H1 (cell line): ENCODE measurements at regions not wholly inside any gene's neighbourhood (a gene's known extent, or its start where the extent isn't known, plus 50 kb on each side); places are given as distances from the start of the nearest gene placed in this dataset.

Experiments used
- CTCF ChIA-PET: fragments of 300-600 bp; sonication (Branson Sonifier 250); formaldehyde crosslinking; loops from one replicate; lab custom pipeline; 2021; ENCODE audit not compliant: partially characterized antibody; lab: Charles Lee
- POLR2A ChIA-PET: fragments of 300-600 bp; sonication (Branson Sonifier 250); formaldehyde crosslinking; loops from one replicate; lab custom pipeline; 2021; ENCODE audit warnings: inconsistent platforms; ENCODE audit not compliant: partially characterized antibody; lab: Charles Lee
- DNase-seq, 2 experiments: peaks; one replicate each; pipeline versions ENCODE4 v3.0.0 to v3.0.0-alpha.2; 2010 to 2022; ENCODE audit warnings: low spot score in 2 of 2, low read depth in 1 of 2, mixed read lengths in 1 of 2
- FAIRE-seq: peaks from 2 replicates; lab custom pipeline; 2011; peaks lifted over from hg19 to GRCh38; lab: Jason Lieb, UNC
- H2AFZ ChIP-seq: 2 replicates; pipeline ENCODE4 v1.8.1; 2012; ENCODE audit warnings: low read length, inconsistent platforms
- H2AK5ac ChIP-seq: 2 replicates; pipeline ENCODE4 v1.6.1; 2013; ENCODE audit warnings: low read depth, low read length
- H2BK120ac ChIP-seq: replicated peaks from 2 replicates; pipeline ENCODE3; 2013; ENCODE audit warnings: low read depth, low read length, inconsistent platforms
- H2BK12ac ChIP-seq: 2 replicates; pipeline ENCODE4 v1.6.1; 2013; ENCODE audit warnings: low read depth, low read length
- H2BK15ac ChIP-seq: 2 replicates; pipeline ENCODE4 v1.6.1; 2013; ENCODE audit warnings: low read length
- H2BK20ac ChIP-seq: 2 replicates; pipeline ENCODE4 v1.6.1; 2013; ENCODE audit warnings: low read length
- H2BK5ac ChIP-seq: 2 replicates; pipeline ENCODE4 v1.6.1; 2013; ENCODE audit warnings: low read depth, low read length
- H3K14ac ChIP-seq: 2 replicates; pipeline ENCODE4 v1.6.1; 2013; ENCODE audit warnings: inconsistent platforms; ENCODE audit not compliant: insufficient read length
- H3K18ac ChIP-seq: 2 replicates; pipeline ENCODE4 v1.6.1; 2013; ENCODE audit warnings: low read length; ENCODE audit errors: extremely low read depth
- H3K23ac ChIP-seq: 2 replicates; pipeline ENCODE4 v1.6.1; 2013; ENCODE audit warnings: inconsistent platforms; ENCODE audit not compliant: insufficient read length
- H3K23me2 ChIP-seq: 2 replicates; pipeline ENCODE4 v1.6.1; 2013; ENCODE audit warnings: low read depth, low read length
- H3K27ac ChIP-seq: 2 replicates; pipeline ENCODE4 v1.6.1; 2011; ENCODE audit warnings: low read depth, low read length, inconsistent platforms
- H3K27me3 ChIP-seq, 4 experiments: replicated peaks in 1 of 4; 1 replicate in 1 of 4; 2 replicates in 3 of 4; pipeline versions ENCODE4 v1.6.1 to v1.8.1; 2011 to 2013; ENCODE audit warnings: low read length in 3 of 4, mild to moderate bottlenecking in 3 of 4, inconsistent platforms in 2 of 4, mixed read lengths in 2 of 4, moderate library complexity in 1 of 4; ENCODE audit not compliant: control insufficient read depth in 3 of 4, insufficient read depth in 3 of 4; ENCODE audit errors: extremely low read depth in 1 of 4
- H3K36me3 ChIP-seq, 4 experiments: 2 replicates each; pipeline versions ENCODE4 v1.6.1 to v1.8.1; 2011 to 2013; ENCODE audit warnings: mild to moderate bottlenecking in 4 of 4, low read length in 3 of 4, moderate library complexity in 2 of 4, control low read depth in 1 of 4, inconsistent platforms in 1 of 4; ENCODE audit not compliant: insufficient read depth in 4 of 4, control insufficient read depth in 2 of 4
- H3K4ac ChIP-seq: replicated peaks from 2 replicates; pipeline ENCODE3; 2013; ENCODE audit warnings: low read length, low read depth, mixed read lengths, inconsistent platforms; ENCODE audit not compliant: insufficient read length
- H3K4me1 ChIP-seq, 4 experiments: replicated peaks in 1 of 4; 1 replicate in 1 of 4; 2 replicates in 3 of 4; pipeline versions ENCODE4 v1.6.1 to v1.8.1; 2011 to 2013; ENCODE audit warnings: low read length in 3 of 4, inconsistent platforms in 2 of 4, mixed read lengths in 1 of 4; ENCODE audit not compliant: insufficient read depth in 4 of 4, control insufficient read depth in 3 of 4
- H3K4me2 ChIP-seq, 2 experiments: 2 replicates each; pipeline versions ENCODE4 v1.6.1 to v1.8.1; 2011 to 2013; ENCODE audit warnings: low read depth in 2 of 2, low read length in 2 of 2, control low read depth in 1 of 2, inconsistent platforms in 1 of 2, mild to moderate bottlenecking in 1 of 2; ENCODE audit not compliant: insufficient read depth in 1 of 2
- H3K4me3 ChIP-seq, 4 experiments: fragments of 200-600, 300-600 bp in 1 of 4; sonication (generic), shearing (Covaris generic), sonication (Bioruptor Twin) in 1 of 4; 2 replicates each; pipeline versions ENCODE4 v1.5.1 to v1.8.1; 2011 to 2016; ENCODE audit warnings: low read length in 4 of 4, low read depth in 3 of 4, control low read depth in 2 of 4, inconsistent platforms in 2 of 4, mild to moderate bottlenecking in 2 of 4, mixed read lengths in 1 of 4, moderate library complexity in 1 of 4; ENCODE audit not compliant: insufficient read depth in 2 of 4; ENCODE audit errors: extremely low read depth in 1 of 4
- H3K56ac ChIP-seq: replicated peaks from 2 replicates; pipeline ENCODE3; 2013; ENCODE audit warnings: low read depth, mild to moderate bottlenecking, mixed read lengths, low read length, inconsistent platforms; ENCODE audit not compliant: insufficient read length
- H3K79me1 ChIP-seq: 2 replicates; pipeline ENCODE4 v1.6.1; 2013; ENCODE audit warnings: low read depth, low read length, control low read depth
- H3K79me2 ChIP-seq, 2 experiments: 2 replicates each; pipeline versions ENCODE4 v1.6.1 to v1.8.1; 2012 to 2013; ENCODE audit warnings: low read length in 2 of 2, mild to moderate bottlenecking in 2 of 2, inconsistent platforms in 1 of 2; ENCODE audit not compliant: insufficient read depth in 2 of 2, control insufficient read depth in 1 of 2
- H3K9ac ChIP-seq, 4 experiments: replicated peaks in 1 of 4; 1 replicate in 1 of 4; 2 replicates in 3 of 4; pipeline versions ENCODE4 v1.6.1 to v1.8.1; 2011 to 2013; ENCODE audit warnings: low read depth in 3 of 4, low read length in 3 of 4, control low read depth in 2 of 4, mild to moderate bottlenecking in 2 of 4, moderate library complexity in 2 of 4, inconsistent platforms in 1 of 4; ENCODE audit errors: extremely low read depth in 1 of 4
- H3K9me3 ChIP-seq, 2 experiments: 2 replicates each; pipeline versions ENCODE4 v1.6.1 to v1.8.1; 2012 to 2013; ENCODE audit warnings: mild to moderate bottlenecking in 2 of 2, moderate library complexity in 2 of 2, control low read depth in 1 of 2, inconsistent platforms in 1 of 2, low read depth in 1 of 2, low read length in 1 of 2, mixed read lengths in 1 of 2; ENCODE audit not compliant: insufficient read depth in 2 of 2
- H4K20me1 ChIP-seq, 2 experiments: replicated peaks in 1 of 2; 2 replicates each; pipeline versions ENCODE3 to v1.8.1; 2011 to 2013; ENCODE audit warnings: inconsistent platforms in 2 of 2, low read length in 2 of 2, mild to moderate bottlenecking in 1 of 2; ENCODE audit not compliant: insufficient read depth in 2 of 2, control insufficient read depth in 1 of 2
- H4K5ac ChIP-seq: 2 replicates; pipeline ENCODE4 v1.6.1; 2013; ENCODE audit warnings: low read length, low read depth, mixed read lengths, inconsistent platforms; ENCODE audit not compliant: insufficient read length
- H4K8ac ChIP-seq: 2 replicates; pipeline ENCODE4 v1.8.0; 2013; ENCODE audit warnings: mild to moderate bottlenecking, moderate library complexity, low read length, inconsistent platforms; ENCODE audit not compliant: insufficient read depth; ENCODE audit errors: extremely low read depth
- H4K91ac ChIP-seq: replicated peaks from 2 replicates; pipeline ENCODE3; 2013; ENCODE audit warnings: low read length, mixed read lengths, inconsistent platforms; ENCODE audit not compliant: insufficient read length
- BRCA1 ChIP-seq: IDR thresholded peaks from 2 replicates; pipeline ENCODE4 v1.6.1; 2012; ENCODE audit warnings: low read depth, low read length, improper control_type of control experiment
- GABPA ChIP-seq: IDR thresholded peaks from 2 replicates; pipeline ENCODE4 v1.6.1; 2011; ENCODE audit warnings: mild to moderate bottlenecking, low read length, moderate library complexity, borderline replicate concordance; ENCODE audit not compliant: insufficient read depth
- HDAC2 ChIP-seq, 2 experiments: fragments of 300-600 bp in 1 of 2; sonication (generic) in 1 of 2; IDR thresholded peaks; 2 replicates each; pipeline ENCODE4 v1.6.1; 2011 to 2012; ENCODE audit warnings: low read depth in 2 of 2, low read length in 2 of 2, mild to moderate bottlenecking in 2 of 2, moderate library complexity in 2 of 2, borderline replicate concordance in 1 of 2, inconsistent platforms in 1 of 2
- JUN ChIP-seq: IDR thresholded peaks from 2 replicates; pipeline ENCODE4 v1.6.1; 2011; ENCODE audit warnings: low read depth, mild to moderate bottlenecking, improper control_type of control experiment, low read length
- JUND ChIP-seq: IDR thresholded peaks from 2 replicates; pipeline ENCODE4 v1.6.1; 2011; ENCODE audit warnings: mild to moderate bottlenecking, improper control_type of control experiment, low read length
- KDM1A ChIP-seq: fragments of 200-600, 300-600 bp; sonication (generic); IDR thresholded peaks from 2 replicates; pipeline ENCODE4 v1.7.1; 2016; ENCODE audit warnings: mild to moderate bottlenecking, low read length, borderline replicate concordance
- KDM4A ChIP-seq: IDR thresholded peaks from one replicate; pipeline ENCODE4 v1.7.1; 2012; ENCODE audit warnings: low read depth, mild to moderate bottlenecking, moderate library complexity, low read length, inconsistent platforms; ENCODE audit not compliant: severe bottlenecking
- POLR2AphosphoS5 ChIP-seq: IDR thresholded peaks from 2 replicates; pipeline ENCODE4 v1.6.1; 2011; ENCODE audit warnings: low read depth, low read length
- POU5F1 ChIP-seq: IDR thresholded peaks from 2 replicates; pipeline ENCODE4 v1.6.1; 2011; ENCODE audit warnings: low read depth, mild to moderate bottlenecking, low read length, moderate library complexity
- TAF7 ChIP-seq: optimal IDR thresholded peaks from 2 replicates; pipeline ENCODE3; 2011; ENCODE audit warnings: low read depth, mild to moderate bottlenecking, inconsistent platforms, low read length, moderate library complexity, borderline replicate concordance
- TEAD4 ChIP-seq: IDR thresholded peaks from 2 replicates; pipeline ENCODE4 v1.6.1; 2012; ENCODE audit warnings: low read depth, low read length, inconsistent platforms, mixed read lengths
- WGBS, 2 experiments: shearing (Covaris generic) in 1 of 2; methylation state at CpG; one replicate each; pipeline versions ENCODE4 v1.1.6 to v1.1.7; 2013 to 2015; ENCODE audit warnings: low lambda C conversion rate in 2 of 2, mixed read lengths in 2 of 2, inconsistent platforms in 1 of 2, low coverage in 1 of 2, missing lambda C conversion rate in 1 of 2; ENCODE audit not compliant: insufficient replicate concordance in 2 of 2, insufficient coverage in 1 of 2, insufficient read length in 1 of 2; ENCODE audit errors: extremely low coverage in 1 of 2, missing lambda C conversion rate in 1 of 2; 5-methylcytosine and 5-hydroxymethylcytosine counted together

- no peaks in the 10 kb centered on the region for H3K79me1 ChIP-seq
- H3K4me2 ChIP-seq, result no peak overlapping the region
- H4K5ac ChIP-seq, result no peak overlapping the region
- no peak overlapping the region for H2BK20ac ChIP-seq
- no peaks in the 10 kb centered on the region for H3K79me2 ChIP-seq
- H3K4ac ChIP-seq, result no peak overlapping the region
- no peak for TF ChIP-seq KDM1A
- no peak for TF ChIP-seq HDAC2 (IDR thresholded peaks at IDR 0.05; ENCODE audit: borderline replicate concordance in 1 of 2, low read depth in 2 of 2, low read length in 2 of 2)
- TF ChIP-seq JUND, result no peak
- TF ChIP-seq BRCA1, result no peak
- TF ChIP-seq TAF7, result no peak
- no peak for TF ChIP-seq JUN
- no peak for TF ChIP-seq TEAD4
- TF ChIP-seq KDM4A, result no peak
- TF ChIP-seq POU5F1, result no peak
- no peak for TF ChIP-seq GABPA
- TF ChIP-seq POLR2AphosphoS5, result no peak
- WGBS, 2 experiments, result 81% methylated on average over 5 of the region's 5 CpGs; no CpG with 5 or more reads in 1 of the 2 experiments
- H2BK5ac ChIP-seq, result no peak overlapping the region
- no peaks in the 10 kb centered on the region; a peak in 1 of 7 replicates for H3K27me3 ChIP-seq
- no peak overlapping the region for H2BK15ac ChIP-seq
- H3K9ac ChIP-seq, result no peak overlapping the region
- H3K36me3 ChIP-seq, result no peaks in the 10 kb centered on the region
- no peaks in the 10 kb centered on the region for H3K9me3 ChIP-seq
- H2BK120ac ChIP-seq, result no peak overlapping the region
- H3K4me3 ChIP-seq, result no peak overlapping the region
- H3K23me2 ChIP-seq, result no peaks in the 10 kb centered on the region
- H3K27ac ChIP-seq, result no peak overlapping the region
- H4K20me1 ChIP-seq, result no peaks in the 10 kb centered on the region
- FAIRE-seq (no peak), DNase-seq (no peak)
- no peaks in the 10 kb centered on the region for H3K4me1 ChIP-seq
- no peak overlapping the region for H2AFZ ChIP-seq
- no peak overlapping the region for H2AK5ac ChIP-seq
- CTCF ChIA-PET, result interaction anchor here (1.0 kb wide), 2 partner anchors 13 to 25 kb away, joined by 3 read pairs; no protein-coding TSS in a partner anchor
- no peak overlapping the region for H4K8ac ChIP-seq
- H3K18ac ChIP-seq, result no peak overlapping the region
- no peak overlapping the region for H3K14ac ChIP-seq
- POLR2A ChIA-PET, result no interaction called here
- no peak overlapping the region for H2BK12ac ChIP-seq
- H3K23ac ChIP-seq, result no peak overlapping the region
- H3K56ac ChIP-seq, result no peak overlapping the region
- H4K91ac ChIP-seq, result no peak overlapping the region
These were observed 215.6 kb upstream of the PKDCC start for GRCh38 chr2:41832218-41832617.
